Liver (tissue), 7 donors: ENCODE measurements at regions not wholly inside any gene's neighbourhood (a gene's known extent, or its start where the extent isn't known, plus 50 kb on each side); places are given as distances from the start of the nearest gene placed in this dataset.

Source experiments
- DNase-seq: peaks from one replicate; pipeline ENCODE4 v3.0.0-alpha.2; 2017; ENCODE audit warnings: low spot score
- H3K27ac ChIP-seq, 2 donors: one replicate each; pipeline ENCODE4 v1.7.0; 2013; ENCODE audit warnings: inconsistent platforms in 2 of 2, low read length in 2 of 2, control low read depth in 1 of 2, low read depth in 1 of 2, mild to moderate bottlenecking in 1 of 2
- H3K27me3 ChIP-seq, 4 donors: one replicate each; pipeline versions ENCODE4 v1.6.1 to v1.7.0; 2013; ENCODE audit warnings: low read length in 3 of 4, inconsistent platforms in 1 of 4, mild to moderate bottlenecking in 1 of 4, moderate library complexity in 1 of 4; ENCODE audit not compliant: control insufficient read depth in 4 of 4, insufficient read depth in 4 of 4
- H3K36me3 ChIP-seq, 4 donors: one replicate each; pipeline versions ENCODE4 v1.6.1 to v1.7.0; 2013; ENCODE audit warnings: low read length in 3 of 4, mild to moderate bottlenecking in 3 of 4, low read depth in 1 of 4, moderate library complexity in 1 of 4; ENCODE audit not compliant: control insufficient read depth in 4 of 4, insufficient read depth in 3 of 4
- H3K4me1 ChIP-seq, 4 donors: one replicate each; pipeline versions ENCODE4 v1.6.1 to v1.7.0; 2013; ENCODE audit warnings: low read length in 3 of 4, mild to moderate bottlenecking in 3 of 4, moderate library complexity in 1 of 4; ENCODE audit not compliant: control insufficient read depth in 4 of 4, insufficient read depth in 4 of 4
- H3K4me3 ChIP-seq, 3 donors: one replicate each; pipeline versions ENCODE4 v1.6.1 to v1.7.0; 2013; ENCODE audit warnings: low read length in 3 of 3, control low read depth in 1 of 3, low read depth in 1 of 3, mild to moderate bottlenecking in 1 of 3
- H3K9ac ChIP-seq, 2 donors: one replicate each; pipeline ENCODE4 v1.7.0; 2013; ENCODE audit warnings: low read length in 2 of 2, mild to moderate bottlenecking in 2 of 2, moderate library complexity in 2 of 2, control low read depth in 1 of 2, low read depth in 1 of 2
- H3K9me3 ChIP-seq, 4 donors: one replicate each; pipeline versions ENCODE4 v1.6.1 to v1.7.0; 2013; ENCODE audit warnings: low read length in 3 of 4; ENCODE audit not compliant: control insufficient read depth in 4 of 4
- EGR1 ChIP-seq, 2 donors: IDR thresholded peaks; 2 replicates each; pipeline ENCODE4 v1.6.1; 2016 to 2018; ENCODE audit warnings: antibody characterized with exemption in 2 of 2, low read depth in 2 of 2
- FOXA2 ChIP-seq: IDR thresholded peaks from 2 replicates; pipeline ENCODE4 v1.6.1; 2016; ENCODE audit warnings: antibody characterized with exemption
- GABPA ChIP-seq, 2 donors: IDR thresholded peaks in 1 of 2; conservative IDR thresholded peaks in 1 of 2; 2 replicates each; pipeline ENCODE4 v1.6.1; 2016; ENCODE audit warnings: antibody characterized with exemption in 2 of 2, mild to moderate bottlenecking in 1 of 2, moderate library complexity in 1 of 2
- HNF4G ChIP-seq: IDR thresholded peaks from 2 replicates; pipeline ENCODE4 v1.6.1; 2016; ENCODE audit warnings: antibody characterized with exemption
- JUND ChIP-seq, 2 donors: IDR thresholded peaks; 2 replicates each; pipeline ENCODE4 v1.6.1; 2016; ENCODE audit warnings: antibody characterized with exemption in 2 of 2
- NR2F2 ChIP-seq: IDR thresholded peaks from 2 replicates; pipeline ENCODE4 v1.6.1; 2016; ENCODE audit warnings: antibody characterized with exemption
- RAD21 ChIP-seq, 2 donors: IDR thresholded peaks; 2 replicates each; pipeline ENCODE4 v1.6.1; 2016; ENCODE audit warnings: antibody characterized with exemption in 2 of 2, mild to moderate bottlenecking in 2 of 2
- SP1 ChIP-seq: IDR thresholded peaks from 2 replicates; pipeline ENCODE4 v1.6.1; 2018; ENCODE audit warnings: antibody characterized with exemption, mild to moderate bottlenecking
- TAF1 ChIP-seq: conservative IDR thresholded peaks from 2 replicates; pipeline ENCODE4 v1.6.1; 2016; ENCODE audit warnings: antibody characterized with exemption, mild to moderate bottlenecking
- WGBS: extraction: QIAGEN DNeasy Blood & Tissue Kit; methylation state at CpG from one replicate; pipeline ENCODE4 v1.1.7; 2013; 5-methylcytosine and 5-hydroxymethylcytosine counted together
- TF ChIP-seq, protein P1 (sequence below): IDR thresholded peaks from 2 replicates; pipeline ENCODE4 v1.6.1; 2016; ENCODE audit warnings: antibody characterized with exemption
- TF ChIP-seq, protein P2 (sequence below): IDR thresholded peaks from 2 replicates; pipeline ENCODE4 v1.6.1; 2016; ENCODE audit warnings: antibody characterized with exemption, mild to moderate bottlenecking
- TF ChIP-seq, protein P3 (sequence below): IDR thresholded peaks from 2 replicates; pipeline ENCODE4 v1.6.1; 2016; ENCODE audit warnings: antibody characterized with exemption
- TF ChIP-seq, protein P4 (sequence below): IDR thresholded peaks from 2 replicates; pipeline ENCODE4 v1.6.1; 2016; ENCODE audit warnings: antibody characterized with exemption
- donor health status: healthy.
- donor health status: healthy.
- donor health status: healthy.
- donor health status: healthy.

DNA sequence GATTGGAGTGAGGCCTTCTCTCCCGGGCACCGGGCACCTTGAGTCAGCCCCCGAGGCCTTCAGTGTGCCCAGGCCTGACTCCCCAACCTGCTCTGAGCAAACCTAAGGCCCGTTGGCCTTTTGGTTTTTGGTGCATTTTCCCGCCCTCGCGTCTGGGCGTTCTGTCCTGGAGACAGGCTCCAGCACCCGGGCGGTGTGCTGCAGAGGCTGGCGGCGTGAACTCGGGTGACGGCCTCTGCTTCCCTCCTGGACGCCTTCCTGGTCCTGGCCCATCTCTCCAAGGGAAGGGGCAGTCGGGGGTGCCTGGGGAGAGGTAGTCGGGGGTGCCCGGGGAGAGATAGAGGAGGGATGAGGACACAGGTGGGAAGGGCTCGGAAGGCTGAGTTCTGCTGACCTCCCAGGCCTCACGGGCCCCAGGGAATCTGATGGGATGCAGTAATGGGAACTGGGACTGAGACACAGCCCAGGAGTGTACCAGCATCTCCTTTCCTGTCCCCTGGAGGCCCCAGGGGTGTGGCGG is 1326.4 kb downstream of the BRD1 start:
- peaks cover 0 to 5% (median 0%) of the 10 kb centered on the region in 4 donors for H3K27me3 ChIP-seq
- TF ChIP-seq EGR1 (IDR thresholded peaks at IDR 0.05; ENCODE audit: low read depth in 2 of 2) (no peak), TAF1 (no peak), NR2F2 (no peak)
- TF ChIP-seq, protein P1, sequence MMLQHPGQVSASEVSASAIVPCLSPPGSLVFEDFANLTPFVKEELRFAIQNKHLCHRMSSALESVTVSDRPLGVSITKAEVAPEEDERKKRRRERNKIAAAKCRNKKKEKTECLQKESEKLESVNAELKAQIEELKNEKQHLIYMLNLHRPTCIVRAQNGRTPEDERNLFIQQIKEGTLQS: no peak
- no peak overlapping the region for H3K9ac ChIP-seq
- H3K27ac ChIP-seq: no peak overlapping the region
- no peak overlapping the region for H3K4me3 ChIP-seq
- no peaks in the 10 kb centered on the region for H3K36me3 ChIP-seq
- no peak for DNase-seq
- H3K9me3 ChIP-seq: no peaks in the 10 kb centered on the region
- 88% methylated on average over 21 of the region's 21 CpGs for WGBS
- H3K4me1 ChIP-seq: no peaks in the 10 kb centered on the region

DNA sequence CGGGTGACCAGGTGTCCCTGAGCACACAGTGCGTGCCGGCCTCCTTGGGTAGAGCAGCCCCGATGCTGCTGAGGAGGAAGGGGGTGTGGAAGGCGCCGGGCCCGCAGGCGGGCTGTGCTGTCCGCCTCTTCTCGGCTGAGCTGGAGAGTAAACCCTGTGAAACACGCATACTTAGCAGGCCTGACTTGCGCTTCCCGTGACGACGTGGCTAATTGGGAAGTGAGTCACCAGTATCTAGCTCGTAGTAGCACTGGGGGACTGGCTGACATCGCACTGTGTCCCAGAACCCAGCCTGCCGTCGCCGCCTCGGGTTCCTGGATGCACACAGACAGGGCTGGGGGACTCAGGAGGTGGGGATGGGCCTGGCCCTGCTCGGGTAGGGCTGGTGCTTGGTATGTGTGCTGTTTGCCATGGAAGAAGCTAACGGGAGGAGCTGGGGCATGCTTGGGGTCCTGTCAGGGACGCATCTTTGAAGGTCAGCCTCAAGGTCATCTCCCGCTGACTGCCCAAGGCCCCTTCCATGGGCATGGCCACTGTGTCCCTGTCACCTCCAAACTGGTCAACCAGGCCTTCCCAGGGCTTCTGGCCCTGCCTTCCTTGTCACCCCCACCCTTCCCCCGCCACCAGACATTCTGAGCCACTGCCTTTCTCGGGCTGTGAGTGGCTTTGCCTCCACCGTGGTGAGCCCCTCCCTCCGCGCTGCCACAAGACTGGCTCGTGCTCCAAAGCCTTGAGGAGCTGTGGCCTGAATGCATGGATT is 1327.0 kb downstream of the BRD1 start:
- Histone ChIP-seq H3K9me3 (no peaks in the 10 kb centered on the region), H3K27me3 (peaks cover 0 to 5% (median 0%) of the 10 kb centered on the region in 4 donors), H3K36me3 (no peaks in the 10 kb centered on the region), H3K4me1 (no peaks in the 10 kb centered on the region), H3K9ac (no peak overlapping the region), H3K4me3 (no peak overlapping the region), H3K27ac (no peak overlapping the region)
- TF ChIP-seq, protein P2, sequence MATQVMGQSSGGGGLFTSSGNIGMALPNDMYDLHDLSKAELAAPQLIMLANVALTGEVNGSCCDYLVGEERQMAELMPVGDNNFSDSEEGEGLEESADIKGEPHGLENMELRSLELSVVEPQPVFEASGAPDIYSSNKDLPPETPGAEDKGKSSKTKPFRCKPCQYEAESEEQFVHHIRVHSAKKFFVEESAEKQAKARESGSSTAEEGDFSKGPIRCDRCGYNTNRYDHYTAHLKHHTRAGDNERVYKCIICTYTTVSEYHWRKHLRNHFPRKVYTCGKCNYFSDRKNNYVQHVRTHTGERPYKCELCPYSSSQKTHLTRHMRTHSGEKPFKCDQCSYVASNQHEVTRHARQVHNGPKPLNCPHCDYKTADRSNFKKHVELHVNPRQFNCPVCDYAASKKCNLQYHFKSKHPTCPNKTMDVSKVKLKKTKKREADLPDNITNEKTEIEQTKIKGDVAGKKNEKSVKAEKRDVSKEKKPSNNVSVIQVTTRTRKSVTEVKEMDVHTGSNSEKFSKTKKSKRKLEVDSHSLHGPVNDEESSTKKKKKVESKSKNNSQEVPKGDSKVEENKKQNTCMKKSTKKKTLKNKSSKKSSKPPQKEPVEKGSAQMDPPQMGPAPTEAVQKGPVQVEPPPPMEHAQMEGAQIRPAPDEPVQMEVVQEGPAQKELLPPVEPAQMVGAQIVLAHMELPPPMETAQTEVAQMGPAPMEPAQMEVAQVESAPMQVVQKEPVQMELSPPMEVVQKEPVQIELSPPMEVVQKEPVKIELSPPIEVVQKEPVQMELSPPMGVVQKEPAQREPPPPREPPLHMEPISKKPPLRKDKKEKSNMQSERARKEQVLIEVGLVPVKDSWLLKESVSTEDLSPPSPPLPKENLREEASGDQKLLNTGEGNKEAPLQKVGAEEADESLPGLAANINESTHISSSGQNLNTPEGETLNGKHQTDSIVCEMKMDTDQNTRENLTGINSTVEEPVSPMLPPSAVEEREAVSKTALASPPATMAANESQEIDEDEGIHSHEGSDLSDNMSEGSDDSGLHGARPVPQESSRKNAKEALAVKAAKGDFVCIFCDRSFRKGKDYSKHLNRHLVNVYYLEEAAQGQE: no peak
- TF ChIP-seq, protein P3, sequence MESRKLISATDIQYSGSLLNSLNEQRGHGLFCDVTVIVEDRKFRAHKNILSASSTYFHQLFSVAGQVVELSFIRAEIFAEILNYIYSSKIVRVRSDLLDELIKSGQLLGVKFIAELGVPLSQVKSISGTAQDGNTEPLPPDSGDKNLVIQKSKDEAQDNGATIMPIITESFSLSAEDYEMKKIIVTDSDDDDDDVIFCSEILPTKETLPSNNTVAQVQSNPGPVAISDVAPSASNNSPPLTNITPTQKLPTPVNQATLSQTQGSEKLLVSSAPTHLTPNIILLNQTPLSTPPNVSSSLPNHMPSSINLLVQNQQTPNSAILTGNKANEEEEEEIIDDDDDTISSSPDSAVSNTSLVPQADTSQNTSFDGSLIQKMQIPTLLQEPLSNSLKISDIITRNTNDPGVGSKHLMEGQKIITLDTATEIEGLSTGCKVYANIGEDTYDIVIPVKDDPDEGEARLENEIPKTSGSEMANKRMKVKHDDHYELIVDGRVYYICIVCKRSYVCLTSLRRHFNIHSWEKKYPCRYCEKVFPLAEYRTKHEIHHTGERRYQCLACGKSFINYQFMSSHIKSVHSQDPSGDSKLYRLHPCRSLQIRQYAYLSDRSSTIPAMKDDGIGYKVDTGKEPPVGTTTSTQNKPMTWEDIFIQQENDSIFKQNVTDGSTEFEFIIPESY: no peak
- TF ChIP-seq GABPA (IDR thresholded peaks at IDR 0.05 in 1 of 2, conservative IDR thresholded peaks at IDR 0.05 in 1 of 2): no peak
- TF ChIP-seq, protein P4, sequence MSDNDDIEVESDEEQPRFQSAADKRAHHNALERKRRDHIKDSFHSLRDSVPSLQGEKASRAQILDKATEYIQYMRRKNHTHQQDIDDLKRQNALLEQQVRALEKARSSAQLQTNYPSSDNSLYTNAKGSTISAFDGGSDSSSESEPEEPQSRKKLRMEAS: no peak
- no peak for TF ChIP-seq FOXA2
- TF ChIP-seq SP1: no peak
- no peak for TF ChIP-seq JUND (IDR thresholded peaks at IDR 0.05)
- TF ChIP-seq RAD21 (IDR thresholded peaks at IDR 0.05): no peak
- TF ChIP-seq HNF4G: no peak
- TF ChIP-seq, protein P1: no peak
- WGBS: 68% methylated on average over 31 of the region's 31 CpGs
- no peak for DNase-seq
